HL-60 (cell line): ENCODE measurements at regions not wholly inside any gene's neighbourhood (a gene's known extent, or its start where the extent isn't known, plus 50 kb on each side); places are given as distances from the start of the nearest gene placed in this dataset.

Source experiments
- GABPA ChIP-seq: IDR thresholded peaks from 2 replicates; pipeline ENCODE4 v1.6.1; 2012; ENCODE audit warnings: low read depth
- POLR2AphosphoS5 ChIP-seq: IDR thresholded peaks from 2 replicates; pipeline ENCODE4 v1.6.1; 2012; ENCODE audit warnings: low read depth
- REST ChIP-seq: IDR thresholded peaks from 2 replicates; pipeline ENCODE4 v1.6.1; 2012; ENCODE audit warnings: low read depth; ENCODE audit not compliant: insufficient replicate concordance
- TF ChIP-seq, protein P1 (sequence below): IDR thresholded peaks from one replicate; pipeline ENCODE4 v1.5.1; 2011; ENCODE audit warnings: low read length, control low read depth, inconsistent platforms; ENCODE audit not compliant: insufficient read depth

DNA sequence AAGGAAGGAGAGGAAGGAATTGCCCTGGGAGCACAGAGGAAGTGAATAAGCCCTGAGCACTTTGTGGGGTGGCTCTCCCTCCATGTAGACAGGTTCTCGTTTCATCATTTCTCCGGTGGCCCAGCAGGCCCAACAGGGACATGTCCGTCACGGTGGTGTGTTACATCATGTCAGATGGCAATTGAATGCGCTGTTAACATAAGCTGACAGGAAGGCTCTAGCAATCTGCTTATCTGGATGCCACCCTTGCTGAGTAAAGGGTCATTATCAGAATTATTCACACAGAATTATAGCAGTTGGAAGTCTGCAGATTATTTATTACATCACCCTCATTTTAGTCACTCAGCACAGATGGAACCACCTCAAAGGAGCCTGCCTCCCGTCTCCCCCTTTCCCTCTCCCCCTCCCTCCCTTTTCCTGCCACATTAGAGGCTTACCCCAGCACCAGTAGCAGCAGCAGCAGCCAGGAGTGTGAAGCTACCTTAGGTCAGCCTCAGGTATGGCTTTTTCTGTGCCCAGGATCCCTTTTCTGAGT, 124.3 kb upstream of the TRIM2 start:
- TF ChIP-seq POLR2AphosphoS5, result no peak
- TF ChIP-seq, protein P1, sequence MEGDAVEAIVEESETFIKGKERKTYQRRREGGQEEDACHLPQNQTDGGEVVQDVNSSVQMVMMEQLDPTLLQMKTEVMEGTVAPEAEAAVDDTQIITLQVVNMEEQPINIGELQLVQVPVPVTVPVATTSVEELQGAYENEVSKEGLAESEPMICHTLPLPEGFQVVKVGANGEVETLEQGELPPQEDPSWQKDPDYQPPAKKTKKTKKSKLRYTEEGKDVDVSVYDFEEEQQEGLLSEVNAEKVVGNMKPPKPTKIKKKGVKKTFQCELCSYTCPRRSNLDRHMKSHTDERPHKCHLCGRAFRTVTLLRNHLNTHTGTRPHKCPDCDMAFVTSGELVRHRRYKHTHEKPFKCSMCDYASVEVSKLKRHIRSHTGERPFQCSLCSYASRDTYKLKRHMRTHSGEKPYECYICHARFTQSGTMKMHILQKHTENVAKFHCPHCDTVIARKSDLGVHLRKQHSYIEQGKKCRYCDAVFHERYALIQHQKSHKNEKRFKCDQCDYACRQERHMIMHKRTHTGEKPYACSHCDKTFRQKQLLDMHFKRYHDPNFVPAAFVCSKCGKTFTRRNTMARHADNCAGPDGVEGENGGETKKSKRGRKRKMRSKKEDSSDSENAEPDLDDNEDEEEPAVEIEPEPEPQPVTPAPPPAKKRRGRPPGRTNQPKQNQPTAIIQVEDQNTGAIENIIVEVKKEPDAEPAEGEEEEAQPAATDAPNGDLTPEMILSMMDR, result no peak
- no peak for TF ChIP-seq GABPA
- no peak for TF ChIP-seq REST
